ENCODE measurements at regions not wholly inside any gene's neighbourhood (a gene's known extent, or its start where the extent isn't known, plus 50 kb on each side); places are given as distances from the start of the nearest gene placed in this dataset.
"Not testable (repeated sequence)": the region's sequence is repeated elsewhere in the genome, so short reads cannot be mapped to it uniquely, and the experiment has no call there.

DNA sequence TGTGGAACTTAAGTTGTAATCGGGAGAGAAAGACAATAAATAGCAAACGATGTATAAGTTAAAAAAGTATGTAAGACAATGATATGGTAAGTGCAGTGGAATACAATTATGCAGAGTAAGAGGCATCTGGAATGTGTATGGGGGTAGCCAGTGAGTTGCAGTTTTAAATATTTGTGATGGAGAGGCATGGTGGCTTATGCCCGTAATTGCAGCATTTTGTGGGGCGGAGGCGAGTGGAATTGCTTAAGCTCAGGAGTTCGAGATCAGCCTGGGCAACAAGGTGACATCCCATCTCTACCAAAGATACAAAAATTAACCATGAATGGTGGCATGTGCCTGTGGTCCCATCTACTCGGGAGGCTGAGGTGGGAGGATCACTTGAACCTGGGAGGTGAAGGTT is 52.5 kb upstream of the WDFY3 start:
- no peak overlapping the region for H3K4me3 Mint-ChIP-seq
- peaks cover 4% of the 10 kb centered on the region for H3K36me3 Mint-ChIP-seq
- no peak for DNase-seq (ENCODE audit: extremely low spot score, unreplicated experiment)
- H3K4me1 Mint-ChIP-seq (ENCODE audit: unreplicated experiment): no peaks in the 10 kb centered on the region
- peaks cover 7% of the 10 kb centered on the region for H3K9me3 Mint-ChIP-seq
- no peaks in the 10 kb centered on the region for H3K27me3 Mint-ChIP-seq
- TF ChIP-seq, protein P1, sequence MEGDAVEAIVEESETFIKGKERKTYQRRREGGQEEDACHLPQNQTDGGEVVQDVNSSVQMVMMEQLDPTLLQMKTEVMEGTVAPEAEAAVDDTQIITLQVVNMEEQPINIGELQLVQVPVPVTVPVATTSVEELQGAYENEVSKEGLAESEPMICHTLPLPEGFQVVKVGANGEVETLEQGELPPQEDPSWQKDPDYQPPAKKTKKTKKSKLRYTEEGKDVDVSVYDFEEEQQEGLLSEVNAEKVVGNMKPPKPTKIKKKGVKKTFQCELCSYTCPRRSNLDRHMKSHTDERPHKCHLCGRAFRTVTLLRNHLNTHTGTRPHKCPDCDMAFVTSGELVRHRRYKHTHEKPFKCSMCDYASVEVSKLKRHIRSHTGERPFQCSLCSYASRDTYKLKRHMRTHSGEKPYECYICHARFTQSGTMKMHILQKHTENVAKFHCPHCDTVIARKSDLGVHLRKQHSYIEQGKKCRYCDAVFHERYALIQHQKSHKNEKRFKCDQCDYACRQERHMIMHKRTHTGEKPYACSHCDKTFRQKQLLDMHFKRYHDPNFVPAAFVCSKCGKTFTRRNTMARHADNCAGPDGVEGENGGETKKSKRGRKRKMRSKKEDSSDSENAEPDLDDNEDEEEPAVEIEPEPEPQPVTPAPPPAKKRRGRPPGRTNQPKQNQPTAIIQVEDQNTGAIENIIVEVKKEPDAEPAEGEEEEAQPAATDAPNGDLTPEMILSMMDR (conservative IDR thresholded peaks at IDR 0.05): no peak
- H3K27ac Mint-ChIP-seq: no peak overlapping the region

DNA sequence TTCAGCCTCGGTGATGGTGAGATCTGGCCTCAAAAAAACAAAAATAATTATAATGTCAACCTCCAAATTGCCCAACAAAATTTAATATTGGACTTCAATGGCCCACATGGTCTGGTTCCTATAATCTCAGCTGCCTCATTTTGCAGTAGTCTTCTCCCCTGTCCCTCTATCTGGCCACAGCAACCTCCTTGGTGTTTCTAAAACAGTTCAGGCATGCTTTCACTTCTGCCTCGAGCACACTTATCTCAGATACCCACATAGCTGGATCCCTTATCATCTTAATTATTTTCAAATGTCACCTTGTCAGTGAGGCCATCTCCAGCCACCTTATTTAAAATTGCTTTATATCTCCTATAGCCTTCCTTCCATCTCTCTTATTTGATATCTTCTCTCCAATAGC is 52.9 kb upstream of the WDFY3 start:
- no peak for DNase-seq (ENCODE audit: extremely low spot score, unreplicated experiment)
- Mint-ChIP-seq H3K9me3 (peaks cover 7% of the 10 kb centered on the region), H3K36me3 (peaks cover 4% of the 10 kb centered on the region), H3K27ac (no peak overlapping the region), H3K27me3 (no peaks in the 10 kb centered on the region), H3K4me3 (no peak overlapping the region), H3K4me1 (ENCODE audit: unreplicated experiment) (no peaks in the 10 kb centered on the region)
- TF ChIP-seq, protein P1 (conservative IDR thresholded peaks at IDR 0.05): no peak

DNA sequence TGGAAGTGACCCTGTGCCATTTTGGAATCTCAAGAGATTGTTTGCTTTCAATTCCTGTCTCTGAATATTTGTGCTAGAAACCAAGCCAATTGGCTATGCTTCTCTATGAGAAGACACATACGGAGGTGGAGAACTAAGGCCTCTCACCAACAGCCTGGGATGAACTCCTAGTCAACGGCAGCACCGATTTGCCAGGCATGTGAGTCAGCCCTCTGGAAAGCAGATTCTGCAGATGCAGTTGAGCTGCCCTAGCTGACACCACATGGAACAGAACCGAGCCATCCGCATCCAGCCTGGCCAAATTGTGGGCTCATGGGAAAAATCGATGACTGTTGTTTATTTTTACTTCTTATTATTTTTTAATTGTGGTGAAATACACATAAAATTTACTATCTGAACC is 58.2 kb upstream of the WDFY3 start:
- Mint-ChIP-seq H3K27ac (no peak overlapping the region), H3K27me3 (no peaks in the 10 kb centered on the region), H3K4me1 (ENCODE audit: unreplicated experiment) (no peaks in the 10 kb centered on the region), H3K4me3 (no peak overlapping the region), H3K9me3 (peaks cover 7% of the 10 kb centered on the region), H3K36me3 (no peaks in the 10 kb centered on the region)
- TF ChIP-seq, protein P1 (conservative IDR thresholded peaks at IDR 0.05): no peak
- DNase-seq (ENCODE audit: extremely low spot score, unreplicated experiment): no peak

DNA sequence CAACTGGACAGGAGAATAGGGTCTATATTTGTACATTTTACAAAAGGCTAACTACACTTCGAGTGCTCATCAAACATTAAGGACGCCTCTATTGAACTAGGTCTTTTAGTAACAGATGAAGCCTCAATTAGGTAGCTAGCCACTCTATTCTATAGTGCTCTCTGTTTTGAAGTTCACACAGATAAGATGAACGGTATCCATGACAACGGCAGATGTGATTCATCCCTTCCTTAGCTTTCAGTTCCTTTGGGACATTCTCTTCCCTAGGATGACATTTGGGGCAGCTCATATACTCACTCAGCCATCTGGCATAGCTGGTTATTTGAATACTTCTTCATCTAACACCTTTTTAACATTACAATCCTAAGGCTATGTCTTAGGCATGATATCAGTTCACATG is 62.4 kb upstream of the WDFY3 start:
- TF ChIP-seq, protein P1 (conservative IDR thresholded peaks at IDR 0.05): no peak
- peaks cover 11% of the 10 kb centered on the region for H3K9me3 Mint-ChIP-seq
- no peaks in the 10 kb centered on the region for H3K4me1 Mint-ChIP-seq (ENCODE audit: unreplicated experiment)
- no peak overlapping the region for H3K27ac Mint-ChIP-seq
- no peaks in the 10 kb centered on the region for H3K36me3 Mint-ChIP-seq
- no peak overlapping the region for H3K4me3 Mint-ChIP-seq
- H3K27me3 Mint-ChIP-seq: no peaks in the 10 kb centered on the region
- DNase-seq (ENCODE audit: extremely low spot score, unreplicated experiment): no peak

DNA sequence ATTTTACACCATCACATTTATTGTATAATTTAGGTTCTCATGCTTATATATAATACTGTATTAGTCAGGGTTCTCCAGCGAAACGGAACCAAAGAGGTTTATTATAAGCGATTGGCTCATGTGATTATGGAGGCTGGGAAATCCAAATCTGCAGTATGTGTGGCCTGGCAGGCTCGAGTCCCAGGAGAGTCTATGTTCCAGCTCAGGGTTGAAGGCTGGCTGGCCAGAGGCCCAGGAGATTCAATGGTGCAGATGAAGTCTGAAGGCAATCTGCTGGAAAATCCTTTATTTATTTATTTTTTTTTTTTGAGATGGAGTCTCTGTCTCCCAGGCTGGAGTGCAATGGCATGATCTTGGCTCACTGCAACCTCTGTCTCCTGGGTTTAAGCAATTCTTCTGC is 63.0 kb upstream of the WDFY3 start:
- Mint-ChIP-seq H3K9me3 (peaks cover 11% of the 10 kb centered on the region), H3K4me3 (no peak overlapping the region), H3K36me3 (no peaks in the 10 kb centered on the region), H3K27ac (no peak overlapping the region), H3K27me3 (no peaks in the 10 kb centered on the region), H3K4me1 (ENCODE audit: unreplicated experiment) (no peaks in the 10 kb centered on the region)
- TF ChIP-seq, protein P1 (conservative IDR thresholded peaks at IDR 0.05): no peak
- no peak for DNase-seq (ENCODE audit: extremely low spot score, unreplicated experiment)

DNA sequence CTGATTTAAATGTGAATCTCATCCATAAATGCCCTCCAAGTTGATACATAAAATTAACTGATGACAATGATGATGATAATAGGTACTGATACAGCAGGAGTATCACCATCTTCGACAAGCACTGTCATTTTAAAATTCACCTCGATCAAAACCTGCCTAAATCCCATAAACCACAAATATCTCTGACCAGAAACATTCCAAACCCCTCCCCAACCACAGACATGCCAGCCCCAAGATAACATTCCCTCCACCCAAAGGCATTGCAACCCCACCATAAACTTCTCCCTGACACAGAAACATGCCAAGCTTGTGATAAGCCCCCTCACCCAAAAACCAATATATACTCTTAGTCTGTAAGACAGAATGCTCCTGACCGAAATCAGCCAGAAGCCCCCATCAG is 63.7 kb upstream of the WDFY3 start:
- H3K4me1 Mint-ChIP-seq (ENCODE audit: unreplicated experiment): no peaks in the 10 kb centered on the region
- no peaks in the 10 kb centered on the region for H3K36me3 Mint-ChIP-seq
- no peaks in the 10 kb centered on the region for H3K27me3 Mint-ChIP-seq
- no peak overlapping the region for H3K4me3 Mint-ChIP-seq
- DNase-seq (ENCODE audit: extremely low spot score, unreplicated experiment): no peak
- TF ChIP-seq, protein P1 (conservative IDR thresholded peaks at IDR 0.05): no peak
- H3K27ac Mint-ChIP-seq: no peak overlapping the region
- peaks cover 11% of the 10 kb centered on the region for H3K9me3 Mint-ChIP-seq

DNA sequence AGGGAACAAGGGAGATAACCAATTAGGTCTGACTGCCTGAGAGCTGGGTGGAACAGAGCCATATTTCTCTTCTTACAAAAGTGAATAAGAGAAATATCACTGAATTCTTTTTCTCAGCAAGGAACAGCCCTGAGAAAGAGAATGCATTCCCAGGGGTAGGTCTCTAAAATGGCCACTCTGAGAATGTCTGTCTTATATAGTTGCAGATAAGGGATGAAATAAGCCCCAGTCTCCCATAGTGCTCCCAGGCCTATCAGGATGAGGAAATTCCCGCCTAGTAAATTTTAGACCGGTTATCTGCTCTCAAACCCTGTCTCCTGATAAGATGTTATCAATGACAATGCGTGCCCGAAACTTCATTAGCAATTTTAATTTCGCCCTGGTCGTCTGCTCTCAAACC is 67.3 kb upstream of the WDFY3 start:
- peaks cover 11% of the 10 kb centered on the region for H3K9me3 Mint-ChIP-seq
- H3K4me1 Mint-ChIP-seq (ENCODE audit: unreplicated experiment); H3K36me3 Mint-ChIP-seq; H3K27me3 Mint-ChIP-seq; DNase-seq (ENCODE audit: extremely low spot score, unreplicated experiment); H3K27ac Mint-ChIP-seq; H3K4me3 Mint-ChIP-seq: not testable (repeated sequence)

All from type B pancreatic cell (in vitro differentiated cells).